SK-N-SH treated with all-trans-retinoic acid at 6 μM for 48 hours (cell line): ENCODE measurements at regions not wholly inside any gene's neighbourhood (a gene's known extent, or its start where the extent isn't known, plus 50 kb on each side); places are given as distances from the start of the nearest gene placed in this dataset.

ENCODE experiments used
- ARNTL ChIP-seq: fragments of 450-650 bp; formaldehyde crosslinking; IDR thresholded peaks from 2 replicates; pipeline ENCODE4 v1.5.0; 2020; ENCODE audit warnings: low read depth, mild to moderate bottlenecking, moderate library complexity, borderline replicate concordance
- CSDC2 ChIP-seq: fragments of 250-450 bp; sonication (Bioruptor Pico); IDR thresholded peaks from 2 replicates; pipeline ENCODE4 v1.5.0; 2020; ENCODE audit warnings: mild to moderate bottlenecking, moderate library complexity
- GLIS3 ChIP-seq: fragments of 250-450 bp; sonication (Bioruptor Pico); IDR thresholded peaks from 2 replicates; pipeline ENCODE4 v1.5.0; 2020; ENCODE audit warnings: mild to moderate bottlenecking, moderate library complexity
- PATZ1 ChIP-seq: fragments of 250-450 bp; sonication (Bioruptor Pico); IDR thresholded peaks from 2 replicates; pipeline ENCODE4 v1.8.0; 2020; ENCODE audit warnings: mild to moderate bottlenecking, moderate library complexity, borderline replicate concordance
- PPARA ChIP-seq: fragments of 250-450 bp; sonication (Bioruptor Pico); IDR thresholded peaks from 2 replicates; pipeline ENCODE4 v1.5.0; 2020; ENCODE audit warnings: mild to moderate bottlenecking, borderline replicate concordance
- TCF4 ChIP-seq: fragments of 250-450 bp; sonication (Bioruptor Pico); IDR thresholded peaks from 2 replicates; pipeline ENCODE4 v1.8.0; 2021; ENCODE audit warnings: mild to moderate bottlenecking, moderate library complexity, borderline replicate concordance
- ZNF8 ChIP-seq: fragments of 450-650 bp; formaldehyde crosslinking; IDR thresholded peaks from 2 replicates; pipeline ENCODE4 v1.5.0; 2020; ENCODE audit warnings: mild to moderate bottlenecking, moderate library complexity

GRCh38 chr6:66561479-66561878 lies 854.5 kb upstream of the EYS start:
- TF ChIP-seq PATZ1 (CRISPR knock-in tag) = no peak
- no peak for TF ChIP-seq ARNTL
- no peak for TF ChIP-seq GLIS3 (CRISPR knock-in tag)
- no peak for TF ChIP-seq TCF4 (CRISPR knock-in tag)
- TF ChIP-seq ZNF8 (CRISPR knock-in tag) = no peak
- TF ChIP-seq PPARA = no peak
- no peak for TF ChIP-seq CSDC2 (CRISPR knock-in tag)
